ENCODE measurements at regions not wholly inside any gene's neighbourhood (a gene's known extent, or its start where the extent isn't known, plus 50 kb on each side); places are given as distances from the start of the nearest gene placed in this dataset.

- DNase-seq (ENCODE audit: low spot score) (no peak), ATAC-seq (ENCODE audit: low read depth) (no peak)
- H3K9me3 ChIP-seq (ENCODE audit: severe bottlenecking) = peaks cover 8% of the 10 kb centered on the region
- H3K4me1 ChIP-seq (ENCODE audit: insufficient read depth, poor library complexity, severe bottlenecking) = no peaks in the 10 kb centered on the region
- no peak overlapping the region for H3K27ac ChIP-seq (ENCODE audit: poor library complexity, severe bottlenecking)
- H3K27me3 ChIP-seq (ENCODE audit: insufficient read depth, poor library complexity, severe bottlenecking) = no peaks in the 10 kb centered on the region
- no peak for TF ChIP-seq CTCF (IDR thresholded peaks at IDR 0.05; ENCODE audit: poor library complexity, severe bottlenecking)
- no peak overlapping the region for H3K4me3 ChIP-seq (ENCODE audit: severe bottlenecking)
- no peaks in the 10 kb centered on the region for H3K36me3 ChIP-seq (ENCODE audit: low read depth)
Observed at GRCh38 chr22:22032099-22032905, 49.7 kb upstream of the TOP3B start.

Measured in RWPE2 (cell line).